Lower leg skin (tissue), 3 donors: ENCODE measurements at regions not wholly inside any gene's neighbourhood (a gene's known extent, or its start where the extent isn't known, plus 50 kb on each side); places are given as distances from the start of the nearest gene placed in this dataset.

ENCODE experiments used
- POLR2A ChIP-seq, 2 donors: fragments of 450-650 bp; IDR thresholded peaks; one replicate each; pipeline ENCODE4 v1.6.1; 2016 to 2017; ENCODE audit warnings: antibody characterized with exemption in 2 of 2, mild to moderate bottlenecking in 1 of 2, moderate library complexity in 1 of 2
- TF ChIP-seq, protein P1 (sequence below), 3 donors: fragments of 450-650 bp; IDR thresholded peaks; one replicate each; pipeline ENCODE4 v1.5.1; 2016; ENCODE audit warnings: antibody characterized with exemption in 3 of 3, mild to moderate bottlenecking in 3 of 3, moderate library complexity in 2 of 3

DNA sequence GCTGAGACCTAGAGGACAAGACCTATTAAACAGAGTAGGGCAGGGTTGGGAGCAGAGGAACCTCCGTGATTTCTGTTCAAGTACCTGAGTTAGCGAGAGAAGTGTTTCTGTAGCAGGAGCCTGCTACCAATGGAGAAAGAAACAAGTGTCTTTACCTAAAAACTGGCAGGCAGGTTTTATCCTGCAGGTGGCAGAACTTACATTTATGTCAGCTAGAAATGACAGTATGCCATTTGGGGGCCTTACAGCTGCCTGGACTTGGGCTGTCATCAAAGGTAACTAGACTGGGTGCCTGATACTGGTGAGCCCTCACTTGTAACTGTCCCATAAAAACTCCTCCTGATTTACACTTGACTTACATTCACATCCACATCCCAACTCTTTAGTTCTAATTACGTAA lies 185.3 kb upstream of the MIR17HG start:
- TF ChIP-seq, protein P1, sequence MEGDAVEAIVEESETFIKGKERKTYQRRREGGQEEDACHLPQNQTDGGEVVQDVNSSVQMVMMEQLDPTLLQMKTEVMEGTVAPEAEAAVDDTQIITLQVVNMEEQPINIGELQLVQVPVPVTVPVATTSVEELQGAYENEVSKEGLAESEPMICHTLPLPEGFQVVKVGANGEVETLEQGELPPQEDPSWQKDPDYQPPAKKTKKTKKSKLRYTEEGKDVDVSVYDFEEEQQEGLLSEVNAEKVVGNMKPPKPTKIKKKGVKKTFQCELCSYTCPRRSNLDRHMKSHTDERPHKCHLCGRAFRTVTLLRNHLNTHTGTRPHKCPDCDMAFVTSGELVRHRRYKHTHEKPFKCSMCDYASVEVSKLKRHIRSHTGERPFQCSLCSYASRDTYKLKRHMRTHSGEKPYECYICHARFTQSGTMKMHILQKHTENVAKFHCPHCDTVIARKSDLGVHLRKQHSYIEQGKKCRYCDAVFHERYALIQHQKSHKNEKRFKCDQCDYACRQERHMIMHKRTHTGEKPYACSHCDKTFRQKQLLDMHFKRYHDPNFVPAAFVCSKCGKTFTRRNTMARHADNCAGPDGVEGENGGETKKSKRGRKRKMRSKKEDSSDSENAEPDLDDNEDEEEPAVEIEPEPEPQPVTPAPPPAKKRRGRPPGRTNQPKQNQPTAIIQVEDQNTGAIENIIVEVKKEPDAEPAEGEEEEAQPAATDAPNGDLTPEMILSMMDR (IDR thresholded peaks at IDR 0.05): no peak
- no peak for TF ChIP-seq POLR2A (IDR thresholded peaks at IDR 0.05)
